Esophagus squamous epithelium (tissue), 5 donors: ENCODE measurements at regions not wholly inside any gene's neighbourhood (a gene's known extent, or its start where the extent isn't known, plus 50 kb on each side); places are given as distances from the start of the nearest gene placed in this dataset.
"Not testable (repeated sequence)": the region's sequence is repeated elsewhere in the genome, so short reads cannot be mapped to it uniquely, and the experiment has no call there.

Experiments used
- DNase-seq: peaks from one replicate; lab custom pipeline; 2025; lab: John Stamatoyannopoulos, UW
- H3K27ac ChIP-seq, 4 donors: fragments of 200-600 bp; sonication (generic); one replicate each; pipeline ENCODE4 v1.5.1; 2016 to 2019; ENCODE audit warnings: mild to moderate bottlenecking in 1 of 4
- H3K27me3 ChIP-seq, 4 donors: fragments of 200-600 bp; sonication (generic); 1 replicate in 3 of 4; 2 replicates in 1 of 4; pipeline versions ENCODE4 v1.5.1 to v1.6.0; 2017 to 2021; ENCODE audit warnings: antibody characterized with exemption in 1 of 4
- H3K36me3 ChIP-seq, 3 donors: fragments of 200-600 bp; sonication (generic); one replicate each; pipeline ENCODE4 v1.5.1; 2016 to 2019
- H3K4me1 ChIP-seq, 3 donors: fragments of 200-600 bp; sonication (generic); one replicate each; pipeline ENCODE4 v1.5.1; 2017 to 2019
- H3K4me3 ChIP-seq, 4 donors: fragments of 200-600 bp; sonication (generic); 1 replicate in 3 of 4; 2 replicates in 1 of 4; pipeline ENCODE4 v1.5.1; 2016 to 2019; ENCODE audit warnings: mild to moderate bottlenecking in 2 of 4, moderate library complexity in 1 of 4
- H3K9me3 ChIP-seq, 3 donors: fragments of 200-600 bp; sonication (generic); one replicate each; pipeline ENCODE4 v1.5.1; 2016 to 2019
- POLR2A ChIP-seq, 4 donors: fragments of 450-650 bp; IDR thresholded peaks; one replicate each; pipeline ENCODE4 v1.6.1; 2017; ENCODE audit warnings: antibody characterized with exemption in 4 of 4, mild to moderate bottlenecking in 4 of 4, moderate library complexity in 3 of 4
- WGBS, 2 donors: methylation state at CpG; one replicate each; pipeline ENCODE4 v1.1.5; 2018; 5-methylcytosine and 5-hydroxymethylcytosine counted together
- intact Hi-C: fragments of 100-400 bp; cut with DNase I; formaldehyde crosslinking; loops from one replicate; pipeline ENCODE4 v1.15.0; 2022
- TF ChIP-seq, protein P1 (sequence below), 6 experiments: fragments of 450-650 bp in 4 of 6; fragments of 200-600 bp in 2 of 6; sonication (generic) in 2 of 6; IDR thresholded peaks; one replicate each; pipeline ENCODE4 v1.5.1; 2016 to 2019; ENCODE audit warnings: antibody characterized with exemption in 6 of 6, mild to moderate bottlenecking in 4 of 6, moderate library complexity in 4 of 6
- donor health status: DM: yes; HTN: yes; CAD: no.

DNA sequence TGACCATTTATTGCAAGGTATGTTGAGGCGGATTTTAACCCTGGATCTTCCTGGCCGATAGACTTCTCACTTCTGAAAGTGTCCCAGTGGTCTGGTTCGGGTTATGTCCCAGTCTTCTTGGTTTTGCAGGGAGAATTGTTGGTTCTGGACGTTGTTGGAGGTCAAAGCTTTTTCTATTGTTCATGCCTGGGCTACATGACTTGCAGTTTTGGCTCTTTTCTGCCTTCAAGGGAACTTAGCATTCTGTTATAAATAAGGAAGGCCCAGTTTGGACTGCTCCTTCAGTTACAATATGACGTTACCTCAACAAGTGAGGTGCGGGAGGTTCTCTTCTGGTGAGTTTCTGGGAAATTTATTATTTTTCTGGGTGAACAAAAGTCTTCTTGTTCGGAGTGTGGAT is 614.3 kb downstream of the DIPK2A start:
- TF ChIP-seq POLR2A (IDR thresholded peaks at IDR 0.05) = no peak
- TF ChIP-seq, protein P1, sequence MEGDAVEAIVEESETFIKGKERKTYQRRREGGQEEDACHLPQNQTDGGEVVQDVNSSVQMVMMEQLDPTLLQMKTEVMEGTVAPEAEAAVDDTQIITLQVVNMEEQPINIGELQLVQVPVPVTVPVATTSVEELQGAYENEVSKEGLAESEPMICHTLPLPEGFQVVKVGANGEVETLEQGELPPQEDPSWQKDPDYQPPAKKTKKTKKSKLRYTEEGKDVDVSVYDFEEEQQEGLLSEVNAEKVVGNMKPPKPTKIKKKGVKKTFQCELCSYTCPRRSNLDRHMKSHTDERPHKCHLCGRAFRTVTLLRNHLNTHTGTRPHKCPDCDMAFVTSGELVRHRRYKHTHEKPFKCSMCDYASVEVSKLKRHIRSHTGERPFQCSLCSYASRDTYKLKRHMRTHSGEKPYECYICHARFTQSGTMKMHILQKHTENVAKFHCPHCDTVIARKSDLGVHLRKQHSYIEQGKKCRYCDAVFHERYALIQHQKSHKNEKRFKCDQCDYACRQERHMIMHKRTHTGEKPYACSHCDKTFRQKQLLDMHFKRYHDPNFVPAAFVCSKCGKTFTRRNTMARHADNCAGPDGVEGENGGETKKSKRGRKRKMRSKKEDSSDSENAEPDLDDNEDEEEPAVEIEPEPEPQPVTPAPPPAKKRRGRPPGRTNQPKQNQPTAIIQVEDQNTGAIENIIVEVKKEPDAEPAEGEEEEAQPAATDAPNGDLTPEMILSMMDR (IDR thresholded peaks at IDR 0.05) = no peak
- DNase-seq = no peak
- 82% methylated on average over 7 of the region's 7 CpGs for WGBS, 2 donors
- Histone ChIP-seq H3K27ac (no peak overlapping the region), H3K36me3 (no peaks in the 10 kb centered on the region), H3K9me3 (no peaks in the 10 kb centered on the region), H3K27me3 (no peaks in the 10 kb centered on the region), H3K4me3 (no peak overlapping the region), H3K4me1 (no peaks in the 10 kb centered on the region)
- intact Hi-C loops = no loop called here

DNA sequence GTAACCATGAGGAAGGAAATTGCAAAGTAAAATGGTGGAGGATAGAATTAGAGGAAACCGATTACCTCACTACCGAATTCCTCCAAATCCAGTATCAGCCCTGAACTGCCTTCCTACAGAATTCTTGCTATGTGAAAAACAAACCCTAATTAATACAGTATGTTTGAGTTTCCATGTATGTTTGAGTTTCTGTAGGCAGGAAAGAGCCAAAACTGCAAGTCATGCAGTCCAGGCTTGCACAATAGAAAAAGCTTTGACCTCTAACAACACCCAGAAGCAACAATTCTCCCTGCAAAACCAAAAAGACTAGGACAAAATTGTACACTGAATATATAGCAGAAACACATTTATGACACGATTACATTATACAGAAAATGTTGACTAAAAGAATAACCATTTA is 614.8 kb downstream of the DIPK2A start:
- WGBS, 2 donors = 88 to 91% methylated on average over 3 of the region's 3 CpGs
- Histone ChIP-seq H3K27ac (no peak overlapping the region), H3K36me3 (no peaks in the 10 kb centered on the region), H3K4me1 (no peaks in the 10 kb centered on the region), H3K9me3 (no peaks in the 10 kb centered on the region), H3K27me3 (no peaks in the 10 kb centered on the region), H3K4me3 (no peak overlapping the region)
- intact Hi-C loops = no loop called here
- TF ChIP-seq POLR2A (IDR thresholded peaks at IDR 0.05) = no peak
- TF ChIP-seq, protein P1 (IDR thresholded peaks at IDR 0.05) = no peak
- DNase-seq = no peak

DNA sequence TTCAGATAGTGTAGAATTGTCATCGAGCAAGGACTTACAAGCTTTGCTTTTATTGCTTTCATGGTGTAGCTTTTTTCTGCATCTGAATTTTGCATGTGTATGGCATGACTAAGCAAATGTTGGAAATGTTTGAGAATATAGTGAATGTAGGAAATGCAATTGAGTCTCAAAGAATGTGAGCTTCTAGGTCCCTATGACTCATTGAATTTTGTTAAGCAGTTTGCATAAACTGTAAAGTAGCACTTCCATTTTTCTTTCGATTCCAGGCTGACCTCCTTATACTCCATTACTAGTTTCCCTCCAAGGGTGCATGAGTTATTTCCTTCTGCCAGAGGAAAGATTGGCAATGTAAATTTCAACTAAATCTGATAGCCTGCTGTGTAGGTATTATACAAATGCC is 619.2 kb downstream of the DIPK2A start:
- DNase-seq = no peak
- intact Hi-C loops = no loop called here
- WGBS, 2 donors = 44 to 64% methylated on average over 2 of the region's 2 CpGs

DNA sequence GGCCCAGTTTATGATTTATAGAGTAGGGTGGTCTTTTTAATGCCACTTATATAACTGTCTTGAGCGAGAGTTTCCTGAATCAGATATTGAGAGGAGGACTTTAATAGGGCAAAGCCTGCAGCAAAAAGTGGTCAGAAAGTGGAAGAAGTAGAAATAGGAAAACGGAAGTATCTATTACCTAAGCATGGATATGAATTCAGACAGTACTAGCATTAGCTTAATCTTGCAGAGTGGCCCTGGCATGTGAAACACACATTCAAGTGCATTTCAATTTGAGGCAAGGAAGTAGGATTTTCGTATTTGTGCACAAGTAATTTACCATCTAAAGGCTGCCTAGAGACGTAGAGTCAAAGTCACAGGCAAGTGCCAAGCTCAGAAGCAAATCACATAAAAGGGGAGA is 622.3 kb downstream of the DIPK2A start:
- H3K36me3 ChIP-seq = no peaks in the 10 kb centered on the region

More for the DNA sequence above, 619.2 kb downstream of the DIPK2A start:
- TF ChIP-seq, protein P1 (IDR thresholded peaks at IDR 0.05) = no peak
- TF ChIP-seq POLR2A (IDR thresholded peaks at IDR 0.05) = no peak
- no peaks in the 10 kb centered on the region for H3K27me3 ChIP-seq
- H3K27ac ChIP-seq = no peak overlapping the region
- no peaks in the 10 kb centered on the region for H3K9me3 ChIP-seq
- H3K4me1 ChIP-seq = no peaks in the 10 kb centered on the region
- no peaks in the 10 kb centered on the region for H3K36me3 ChIP-seq
- no peak overlapping the region for H3K4me3 ChIP-seq

DNA sequence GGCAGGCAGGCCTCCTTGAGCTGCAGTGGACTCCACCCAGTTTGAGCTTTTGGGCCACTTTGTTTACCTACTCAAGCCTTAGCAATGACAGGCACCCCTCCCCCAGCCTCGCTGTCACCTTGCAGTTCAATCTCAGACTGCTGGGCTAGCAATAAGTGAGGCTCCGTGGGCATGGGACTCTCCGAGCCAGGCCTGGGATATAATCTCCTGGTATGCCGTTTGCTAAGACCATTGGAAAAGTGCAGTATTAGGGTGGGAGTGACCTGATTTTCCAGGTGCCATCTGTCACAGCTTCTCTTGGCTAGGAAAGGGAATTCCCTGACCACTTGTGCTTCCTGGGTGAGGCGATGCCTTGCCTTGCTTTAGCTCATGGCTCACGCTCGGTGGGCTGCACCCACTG is 648.6 kb downstream of the DIPK2A start:
- H3K27me3 ChIP-seq, H3K4me1 ChIP-seq, H3K36me3 ChIP-seq, H3K27ac ChIP-seq, H3K9me3 ChIP-seq, intact Hi-C loops, H3K4me3 ChIP-seq, DNase-seq: not testable (repeated sequence)
- 83 to 91% methylated on average over 2 to 4 of the region's 7 CpGs for WGBS, 2 donors

More for the DNA sequence above, 622.3 kb downstream of the DIPK2A start:
- Histone ChIP-seq H3K27ac (no peak overlapping the region), H3K4me3 (no peak overlapping the region), H3K9me3 (peaks cover 0 to 8% (median 0%) of the 10 kb centered on the region in 3 donors), H3K4me1 (no peaks in the 10 kb centered on the region), H3K27me3 (no peaks in the 10 kb centered on the region)
- DNase-seq = no peak
- intact Hi-C loops = no loop called here
- TF ChIP-seq, protein P1 (IDR thresholded peaks at IDR 0.05) = no peak
- no peak for TF ChIP-seq POLR2A (IDR thresholded peaks at IDR 0.05)
- WGBS, 2 donors = 82 to 83% methylated on average over 4 of the region's 4 CpGs

DNA sequence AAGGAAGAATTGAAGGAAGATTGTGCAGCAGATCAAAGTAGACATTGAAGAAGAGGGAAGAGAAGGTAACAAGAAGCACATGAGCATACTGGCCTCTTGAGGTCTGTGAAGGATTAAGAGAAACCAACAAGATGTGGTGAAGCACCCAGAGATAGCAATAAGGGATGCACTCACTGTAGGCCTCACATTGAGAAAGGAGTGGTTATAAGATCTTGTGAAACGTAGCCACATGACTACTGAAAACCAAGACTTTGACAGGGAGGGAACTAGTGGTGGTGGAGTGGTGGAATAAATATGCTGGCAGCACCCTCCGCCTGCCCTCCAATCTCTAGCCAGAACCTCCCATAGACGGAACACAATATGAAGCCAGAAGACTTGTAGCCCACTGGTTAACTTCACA is 651.2 kb downstream of the DIPK2A start:
- Histone ChIP-seq H3K4me1 (no peaks in the 10 kb centered on the region), H3K9me3 (no peaks in the 10 kb centered on the region), H3K27ac (no peak overlapping the region), H3K36me3 (no peaks in the 10 kb centered on the region), H3K27me3 (no peaks in the 10 kb centered on the region), H3K4me3 (no peak overlapping the region)
- 78 to 91% methylated on average over 3 of the region's 3 CpGs for WGBS, 2 donors
- TF ChIP-seq POLR2A (IDR thresholded peaks at IDR 0.05) = no peak
- TF ChIP-seq, protein P1 (IDR thresholded peaks at IDR 0.05) = no peak
- intact Hi-C loops = no loop called here
- no peak for DNase-seq
